B cell (primary cell): ENCODE measurements at regions not wholly inside any gene's neighbourhood (a gene's known extent, or its start where the extent isn't known, plus 50 kb on each side); places are given as distances from the start of the nearest gene placed in this dataset.

ENCODE experiments used
- ATAC-seq: fragments of 200-7000 bp; cut with Tn5 transposase; one replicate; pipeline ENCODE4 v1.10.0; 2021; ENCODE audit warnings: low read depth, mild to moderate bottlenecking, moderate number of reproducible peaks, moderate library complexity
- CTCF ChIA-PET: fragments of 350-600 bp; sonication (Branson Sonifier 250); formaldehyde crosslinking; loops from one replicate; lab custom pipeline; 2021; ENCODE audit warnings: antibody characterized with exemption, inconsistent platforms; lab: Charles Lee
- POLR2A ChIA-PET: fragments of 350-600 bp; sonication (Branson Sonifier 250); formaldehyde crosslinking; loops from one replicate; lab custom pipeline; 2021; ENCODE audit warnings: antibody characterized with exemption; lab: Charles Lee
- DNase-seq: peaks from one replicate; pipeline ENCODE4 v3.0.0; 2013
- H2AFZ ChIP-seq: 2 replicates; pipeline ENCODE4 v1.6.1; 2012; ENCODE audit warnings: mild to moderate bottlenecking, low read depth, low read length; ENCODE audit not compliant: insufficient read depth, poor library complexity, severe bottlenecking
- H3K27ac ChIP-seq, 2 donors: 1 replicate in 1 of 2; 2 replicates in 1 of 2; pipeline ENCODE4 v1.5.1; 2012 to 2013; ENCODE audit warnings: low read length in 2 of 2, mild to moderate bottlenecking in 2 of 2, moderate library complexity in 1 of 2
- H3K27me3 ChIP-seq, 4 experiments: fragments of 200-600 bp in 1 of 4; sonication (generic) in 1 of 4; replicated peaks in 1 of 4; 1 replicate in 2 of 4; 2 replicates in 2 of 4; pipeline versions ENCODE4 v1.6.1 to v1.7.0; 2013 to 2016; ENCODE audit warnings: low read length in 3 of 4, mild to moderate bottlenecking in 2 of 4, mixed read lengths in 1 of 4, moderate library complexity in 1 of 4; ENCODE audit not compliant: insufficient read depth in 4 of 4, control insufficient read depth in 3 of 4; ENCODE audit errors: control extremely low read depth in 1 of 4
- H3K36me3 ChIP-seq, 2 experiments: replicated peaks in 1 of 2; 1 replicate in 1 of 2; 2 replicates in 1 of 2; pipeline versions ENCODE4 v1.6.1 to v1.7.1; 2013; ENCODE audit warnings: low read length in 1 of 2; ENCODE audit not compliant: insufficient read depth in 2 of 2, control insufficient read depth in 1 of 2; ENCODE audit errors: control extremely low read depth in 1 of 2, extremely low read depth in 1 of 2
- H3K4me1 ChIP-seq, 2 donors: fragments of 200-600 bp in 1 of 2; sonication (generic) in 1 of 2; 1 replicate in 1 of 2; 2 replicates in 1 of 2; pipeline versions ENCODE4 v1.5.1 to v1.6.1; 2013 to 2017; ENCODE audit warnings: low read length in 2 of 2; ENCODE audit not compliant: control insufficient read depth in 2 of 2, insufficient read depth in 2 of 2
- H3K4me2 ChIP-seq: replicated peaks from 2 replicates; pipeline ENCODE3; 2012; ENCODE audit warnings: mild to moderate bottlenecking, low read depth, low read length; ENCODE audit not compliant: poor library complexity, severe bottlenecking
- H3K4me3 ChIP-seq, 5 experiments: fragments of 200-600 bp in 1 of 5; sonication (generic) in 1 of 5; 1 replicate in 3 of 5; 2 replicates in 2 of 5; pipeline versions ENCODE4 v1.5.1 to v1.7.0; 2011 to 2016; ENCODE audit warnings: low read length in 4 of 5, mild to moderate bottlenecking in 4 of 5, low read depth in 2 of 5, control low read depth in 1 of 5, moderate library complexity in 1 of 5; ENCODE audit not compliant: insufficient read depth in 1 of 5; ENCODE audit errors: control extremely low read depth in 1 of 5, extremely low read depth in 1 of 5
- H3K79me2 ChIP-seq: fragments of 200-600 bp; sonication (generic); one replicate; pipeline ENCODE4 v1.6.0; 2016; ENCODE audit warnings: low read length; ENCODE audit not compliant: control insufficient read depth, insufficient read depth
- H3K9ac ChIP-seq: fragments of 200-600 bp; sonication (generic); 2 replicates; pipeline ENCODE4 v1.6.1; 2017; ENCODE audit warnings: mild to moderate bottlenecking, low read length, moderate library complexity
- H3K9me3 ChIP-seq, 3 donors: one replicate each; pipeline versions ENCODE4 v1.6.1 to v1.7.1; 2013; ENCODE audit warnings: low read length in 2 of 3; ENCODE audit not compliant: control insufficient read depth in 2 of 3, insufficient read depth in 1 of 3; ENCODE audit errors: control extremely low read depth in 1 of 3
- H4K20me1 ChIP-seq: 2 replicates; pipeline ENCODE4 v1.6.0; 2012; ENCODE audit warnings: mild to moderate bottlenecking, low read length; ENCODE audit not compliant: insufficient read depth, control insufficient read depth, poor library complexity, severe bottlenecking
- H3K27ac Mint-ChIP-seq: one replicate; pipeline ENCODE4 v1.8.0; 2021; ENCODE audit warnings: mixed read lengths
- H3K27me3 Mint-ChIP-seq: one replicate; pipeline ENCODE4 v1.8.0; 2021; ENCODE audit warnings: mixed read lengths
- H3K4me1 Mint-ChIP-seq: one replicate; pipeline ENCODE4 v1.8.0; 2021; ENCODE audit warnings: mixed read lengths
- H3K4me3 Mint-ChIP-seq: one replicate; pipeline ENCODE4 v1.8.0; 2021; ENCODE audit warnings: mixed read lengths
- H3K9me3 Mint-ChIP-seq: one replicate; pipeline ENCODE4 v1.8.0; 2022; ENCODE audit warnings: mixed read lengths; ENCODE audit not compliant: insufficient read depth
- CTCF ChIP-seq: fragments of 200-600 bp; IDR thresholded peaks from one replicate; pipeline ENCODE4 v1.8.0; 2022; ENCODE audit warnings: antibody characterized with exemption, mild to moderate bottlenecking
- EZH2 ChIP-seq: IDR thresholded peaks from 2 replicates; pipeline ENCODE4 v1.6.1; 2012; ENCODE audit warnings: borderline replicate concordance, low read depth, mild to moderate bottlenecking, moderate library complexity, low read length; ENCODE audit not compliant: insufficient read depth, poor library complexity, severe bottlenecking
- WGBS: methylation state at CpG from one replicate; pipeline ENCODE4 v1.1.5; 2013; ENCODE audit warnings: missing lambda C conversion rate; ENCODE audit not compliant: insufficient coverage; 5-methylcytosine and 5-hydroxymethylcytosine counted together
- intact Hi-C: fragments of 100-400 bp; cut with micrococcal nuclease; formaldehyde crosslinking; loops from one replicate; pipeline ENCODE4 v1.10.0; 2022

DNA sequence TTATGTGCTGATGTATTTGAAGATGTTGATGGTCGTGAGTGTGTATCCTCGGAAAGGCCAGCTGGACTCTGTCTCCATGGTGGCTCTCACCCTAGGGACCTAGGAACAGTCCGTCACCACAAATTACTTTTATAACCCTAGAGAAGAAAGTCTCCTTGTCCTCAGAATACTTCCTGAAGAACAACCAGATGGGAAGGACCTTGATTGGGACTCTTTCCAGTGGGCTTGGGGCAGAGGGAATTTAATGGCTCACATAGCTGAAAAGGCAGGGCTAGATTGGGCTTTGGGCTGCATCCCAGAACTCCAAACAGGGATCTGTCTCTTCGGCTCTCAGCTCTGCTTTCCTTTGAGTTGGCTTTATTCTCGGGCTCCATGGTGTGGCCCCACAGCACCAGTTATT is 90.8 kb downstream of the TBX19 start:
- Histone ChIP-seq H3K27me3 (no peaks in the 10 kb centered on the region), H3K9me3 (no peaks in the 10 kb centered on the region), H3K27ac (no peak overlapping the region), H4K20me1 (no peaks in the 10 kb centered on the region), H3K79me2 (no peaks in the 10 kb centered on the region), H3K4me3 (no peak overlapping the region), H3K36me3 (no peaks in the 10 kb centered on the region), H2AFZ (no peak overlapping the region), H3K4me2 (no peak overlapping the region), H3K9ac (no peak overlapping the region), H3K4me1 (no peaks in the 10 kb centered on the region)
- TF ChIP-seq EZH2 (no peak), CTCF (no peak)
- ChIA-PET CTCF (no interaction called here), POLR2A (no interaction called here)
- Mint-ChIP-seq H3K27ac (no peak overlapping the region), H3K9me3 (no peaks in the 10 kb centered on the region), H3K27me3 (peaks cover 13% of the 10 kb centered on the region), H3K4me3 (no peak overlapping the region), H3K4me1 (no peaks in the 10 kb centered on the region)
- intact Hi-C loops, result no loop called here
- 88% methylated on average over 2 of the region's 5 CpGs for WGBS
- no peak for DNase-seq
- no peak for ATAC-seq

DNA sequence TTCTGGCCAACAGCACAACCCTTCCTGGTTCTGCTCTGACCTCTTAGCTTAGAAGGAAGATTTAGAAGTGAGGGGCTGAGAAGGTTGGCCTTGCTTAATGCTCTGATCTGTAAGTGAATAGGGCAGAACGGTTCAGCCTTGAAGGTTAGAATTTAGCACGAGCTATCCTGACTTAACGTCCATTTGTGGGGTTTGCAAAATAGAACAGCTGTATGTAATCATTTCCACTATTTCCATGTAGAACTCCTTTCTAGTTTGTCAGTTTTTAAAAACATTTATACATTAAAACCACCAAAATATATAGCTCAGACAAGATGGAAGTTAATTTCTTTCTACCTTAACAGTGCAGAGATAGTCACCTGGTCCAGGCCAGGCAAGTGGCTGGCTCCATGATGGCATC is 89.9 kb downstream of the TBX19 start:
- Histone ChIP-seq H3K9me3 (no peaks in the 10 kb centered on the region), H3K4me1 (no peaks in the 10 kb centered on the region), H3K4me3 (no peak overlapping the region), H3K27ac (no peak overlapping the region), H3K36me3 (no peaks in the 10 kb centered on the region), H2AFZ (no peak overlapping the region), H4K20me1 (no peaks in the 10 kb centered on the region), H3K27me3 (peaks cover 0 to 3% (median 2%) of the 10 kb centered on the region in 4 experiments), H3K4me2 (no peak overlapping the region), H3K9ac (no peak overlapping the region), H3K79me2 (no peaks in the 10 kb centered on the region)
- no peaks in the 10 kb centered on the region for H3K4me1 Mint-ChIP-seq
- H3K27ac Mint-ChIP-seq, result no peak overlapping the region
- TF ChIP-seq CTCF (no peak), EZH2 (no peak)
- H3K4me3 Mint-ChIP-seq, result no peak overlapping the region
- no peak for ATAC-seq
- 100% methylated on average over 1 of the region's 3 CpGs for WGBS
- CTCF ChIA-PET, result no interaction called here
- peaks cover 19% of the 10 kb centered on the region for H3K27me3 Mint-ChIP-seq
- POLR2A ChIA-PET, result no interaction called here
- intact Hi-C loops, result no loop called here
- no peak for DNase-seq
- no peaks in the 10 kb centered on the region for H3K9me3 Mint-ChIP-seq
